ENCODE measurements at regions not wholly inside any gene's neighbourhood (a gene's known extent, or its start where the extent isn't known, plus 50 kb on each side); places are given as distances from the start of the nearest gene placed in this dataset.
A peak's percentile ranks its signal among the peaks of the same experiment; 100 is the strongest.
"Not testable (repeated sequence)": the region's sequence is repeated elsewhere in the genome, so short reads cannot be mapped to it uniquely, and the experiment has no call there.

DNA sequence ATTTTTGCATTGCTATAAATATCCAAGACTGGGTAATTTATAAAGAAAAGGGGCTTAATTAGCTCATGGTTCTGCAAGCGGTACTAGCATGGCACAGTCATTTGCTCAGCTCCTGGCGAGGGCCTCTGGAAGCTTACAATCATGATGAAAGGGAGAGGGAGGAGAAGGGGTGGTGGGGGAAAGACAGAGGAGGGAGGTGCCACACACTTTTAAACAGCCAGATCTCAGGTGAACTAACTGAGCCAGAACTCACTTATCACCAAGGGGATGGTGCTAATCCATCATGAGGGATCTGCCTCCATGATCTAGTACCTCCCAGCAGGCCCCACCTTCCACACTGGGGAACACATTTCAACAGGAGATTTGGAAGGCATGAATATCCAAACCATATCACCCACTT is 476.3 kb downstream of the PCNX1 start:
- Mint-ChIP-seq H3K27ac (no peak overlapping the region), H3K4me1 (peaks cover 9 to 20% of the 10 kb centered on the region in 2 donors), H3K4me3 (no peak overlapping the region), H3K9me3 (no peaks in the 10 kb centered on the region), H3K27me3 (ENCODE audit: low read depth in 3 of 3) (peaks cover 0 to 3% (median 2%) of the 10 kb centered on the region in 3 donors), H3K36me3 (no peaks in the 10 kb centered on the region)
- no peak for DNase-seq

GRCh38 chr14:71384007-71384845 is 477.0 kb downstream of the PCNX1 start:
- Mint-ChIP-seq H3K9me3 (no peaks in the 10 kb centered on the region), H3K27ac (peak overlapping the region in 2 of 6 donors; percentile 4 to 49), H3K36me3 (no peaks in the 10 kb centered on the region), H3K4me3 (no peak overlapping the region), H3K27me3 (ENCODE audit: low read depth in 3 of 3) (peaks cover 0 to 2% (median 0%) of the 10 kb centered on the region in 3 donors), H3K4me1 (peaks cover 4 to 13% of the 10 kb centered on the region in 2 donors)
- DNase-seq = no peak

- Mint-ChIP-seq H3K27ac (no peak overlapping the region), H3K36me3 (no peaks in the 10 kb centered on the region), H3K4me1 (peaks cover 4 to 15% of the 10 kb centered on the region in 2 donors), H3K4me3 (no peak overlapping the region), H3K27me3 (ENCODE audit: low read depth in 3 of 3) (peaks cover 0 to 3% (median 2%) of the 10 kb centered on the region in 3 donors), H3K9me3 (no peaks in the 10 kb centered on the region)
- no peak for DNase-seq
Measured at GRCh38 chr14:71387753-71388152, 480.5 kb downstream of the PCNX1 start.

DNA sequence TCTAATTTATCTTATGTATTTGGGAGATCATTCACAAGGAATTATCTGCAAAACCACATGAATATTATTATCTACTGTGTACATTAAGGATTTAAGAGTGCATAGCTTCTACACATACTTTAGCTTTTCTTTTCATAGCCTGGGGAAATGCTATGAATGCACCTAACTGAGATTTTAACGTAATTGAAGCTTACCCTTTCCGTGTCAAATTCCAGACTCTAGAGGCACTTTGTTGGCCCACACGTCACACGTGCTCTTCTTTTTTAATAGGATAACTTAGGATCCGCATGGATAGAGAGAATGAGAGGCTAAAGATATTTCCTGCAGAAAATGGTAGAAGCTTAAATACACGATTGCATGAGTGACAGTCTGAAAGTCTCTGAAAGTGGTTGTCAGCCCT is 481.1 kb downstream of the PCNX1 start:
- Mint-ChIP-seq H3K36me3 (no peaks in the 10 kb centered on the region), H3K4me1 (peaks cover 4 to 15% of the 10 kb centered on the region in 2 donors), H3K27ac (no peak overlapping the region), H3K4me3 (no peak overlapping the region), H3K9me3 (no peaks in the 10 kb centered on the region), H3K27me3 (ENCODE audit: low read depth in 3 of 3) (peaks cover 0 to 3% (median 2%) of the 10 kb centered on the region in 3 donors)
- DNase-seq = no peak

DNA sequence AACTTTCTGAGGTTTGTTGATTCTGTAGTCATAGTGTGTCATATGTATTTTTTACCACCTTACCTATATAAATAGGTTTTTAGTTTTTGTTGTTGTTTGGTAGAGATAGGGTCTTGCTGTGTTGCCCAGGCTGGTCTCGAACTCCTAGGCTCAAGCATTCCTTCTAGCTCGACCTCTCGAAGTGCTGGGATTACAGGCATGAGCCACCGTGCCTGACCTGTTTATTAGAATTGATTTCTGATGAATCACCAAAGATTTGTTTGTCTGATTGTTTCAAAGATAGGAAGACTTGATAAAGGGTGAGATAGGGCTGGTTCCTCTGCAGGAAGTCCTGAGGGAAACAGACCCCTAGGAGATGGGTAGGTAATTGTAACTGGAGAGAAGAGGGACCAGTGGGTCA is 481.6 kb downstream of the PCNX1 start:
- Mint-ChIP-seq H3K27ac (peak overlapping the region in 1 of 6 donors; percentile 2), H3K27me3 (ENCODE audit: low read depth in 3 of 3) (peaks cover 0 to 3% (median 2%) of the 10 kb centered on the region in 3 donors), H3K4me1 (peaks cover 4 to 13% of the 10 kb centered on the region in 2 donors), H3K36me3 (no peaks in the 10 kb centered on the region), H3K9me3 (no peaks in the 10 kb centered on the region), H3K4me3 (no peak overlapping the region)
- DNase-seq = no peak

DNA sequence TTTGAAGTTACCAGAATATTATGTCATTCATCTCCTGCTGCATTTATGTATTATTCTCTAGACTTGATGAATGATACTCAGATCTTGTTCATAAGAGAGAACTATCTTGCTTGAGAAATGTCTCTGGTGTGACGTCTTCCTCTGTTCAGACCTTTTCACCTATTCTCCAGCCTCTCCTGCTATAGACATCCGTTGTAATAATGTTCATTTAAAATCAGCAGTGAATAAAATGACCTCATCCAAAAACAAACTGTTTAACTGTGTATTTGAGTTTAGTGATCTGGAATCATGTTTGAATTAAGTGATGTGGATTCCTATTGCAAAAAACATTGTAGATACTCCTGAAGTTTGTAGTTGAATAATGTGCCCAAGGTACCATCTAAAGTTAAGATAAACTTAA is 487.1 kb downstream of the PCNX1 start:
- DNase-seq = no peak
- Mint-ChIP-seq H3K27ac (peak overlapping the region in 5 of 6 donors; percentile 9 to 94 (median 73)), H3K9me3 (no peaks in the 10 kb centered on the region), H3K36me3 (no peaks in the 10 kb centered on the region), H3K4me1 (peaks cover 28 to 44% of the 10 kb centered on the region in 2 donors), H3K4me3 (no peak overlapping the region), H3K27me3 (ENCODE audit: low read depth in 3 of 3) (peaks cover 0 to 8% (median 2%) of the 10 kb centered on the region in 3 donors)

GRCh38 chr14:71395151-71395604 is 487.9 kb downstream of the PCNX1 start:
- Mint-ChIP-seq H3K27me3 (ENCODE audit: low read depth in 3 of 3) (peaks cover 0 to 8% (median 2%) of the 10 kb centered on the region in 3 donors), H3K9me3 (no peaks in the 10 kb centered on the region), H3K4me1 (peaks cover 34 to 39% of the 10 kb centered on the region in 2 donors), H3K27ac (peak overlapping the region; percentile 69 to 95 (median 76)), H3K36me3 (no peaks in the 10 kb centered on the region), H3K4me3 (no peak overlapping the region)
- peak; percentile 39 to 56 (median 52) for DNase-seq

DNA sequence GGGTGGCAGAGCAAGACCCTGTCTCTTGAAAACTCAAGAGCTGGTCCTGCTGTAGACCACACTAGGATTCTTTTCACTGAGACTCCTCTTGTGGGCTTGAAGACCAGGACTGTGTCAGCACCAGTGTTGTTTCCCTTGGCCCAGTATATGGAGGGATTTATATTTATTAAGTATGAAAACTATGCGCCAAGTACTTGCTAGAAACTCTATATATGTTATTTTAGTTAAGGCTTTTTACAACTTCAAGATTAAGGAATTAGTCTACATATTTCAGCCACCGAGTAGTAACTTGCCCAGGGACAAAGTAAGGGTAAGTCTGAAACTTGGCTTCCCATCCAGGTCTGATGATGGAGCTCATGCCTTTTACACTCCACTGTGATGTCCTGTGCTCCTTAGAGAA is 488.4 kb downstream of the PCNX1 start:
- peaks cover 36 to 44% of the 10 kb centered on the region in 2 donors for H3K4me1 Mint-ChIP-seq
- H3K27ac Mint-ChIP-seq = peak overlapping the region; percentile 2 to 95 (median 76)
- H3K27me3 Mint-ChIP-seq (ENCODE audit: low read depth in 3 of 3) = peaks cover 0 to 7% (median 2%) of the 10 kb centered on the region in 3 donors
- H3K36me3 Mint-ChIP-seq = no peaks in the 10 kb centered on the region
- H3K4me3 Mint-ChIP-seq = no peak overlapping the region
- DNase-seq = no peak
- no peaks in the 10 kb centered on the region for H3K9me3 Mint-ChIP-seq

DNA sequence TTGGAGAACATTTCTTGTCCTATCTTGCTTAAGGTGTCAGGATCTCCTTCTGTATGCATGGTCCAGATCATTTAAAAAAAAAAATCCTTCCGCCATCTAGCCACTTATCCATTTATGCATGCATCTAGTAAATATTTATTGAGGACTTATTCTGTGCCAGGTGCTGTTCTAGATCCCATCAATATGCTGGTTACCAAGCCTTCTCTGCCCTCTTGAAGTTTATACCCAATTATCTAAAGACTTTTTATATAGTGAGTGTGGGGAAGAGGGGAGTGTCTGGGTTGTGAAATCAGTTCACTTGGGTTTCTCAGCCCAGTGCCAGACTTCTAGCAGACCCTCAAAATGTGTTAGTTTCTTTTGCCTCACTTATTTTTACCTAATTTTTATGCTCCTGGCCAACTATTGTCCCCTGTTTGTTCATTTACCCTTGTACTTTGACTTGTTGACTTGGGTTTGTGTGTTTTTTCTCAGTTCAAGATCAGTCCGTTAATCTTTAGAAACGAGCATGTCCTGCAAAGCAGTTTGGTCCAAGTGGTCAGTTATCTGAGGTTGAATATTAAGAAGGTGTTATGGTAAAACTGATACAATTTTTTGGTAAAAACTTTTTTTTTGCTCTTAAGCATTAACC is 488.9 kb downstream of the PCNX1 start:
- DNase-seq = no peak
- Mint-ChIP-seq H3K4me1 (peaks cover 40 to 48% of the 10 kb centered on the region in 2 donors), H3K27ac (peak overlapping the region in 5 of 6 donors; percentile 2 to 94 (median 76)), H3K36me3 (no peaks in the 10 kb centered on the region), H3K4me3 (no peak overlapping the region), H3K27me3 (ENCODE audit: low read depth in 3 of 3) (peaks cover 0 to 7% (median 2%) of the 10 kb centered on the region in 3 donors), H3K9me3 (no peaks in the 10 kb centered on the region)

GRCh38 chr14:71397371-71397770 is 490.1 kb downstream of the PCNX1 start:
- peak overlapping the region in 5 of 6 donors; percentile 17 to 64 (median 47) for H3K27ac Mint-ChIP-seq

DNA sequence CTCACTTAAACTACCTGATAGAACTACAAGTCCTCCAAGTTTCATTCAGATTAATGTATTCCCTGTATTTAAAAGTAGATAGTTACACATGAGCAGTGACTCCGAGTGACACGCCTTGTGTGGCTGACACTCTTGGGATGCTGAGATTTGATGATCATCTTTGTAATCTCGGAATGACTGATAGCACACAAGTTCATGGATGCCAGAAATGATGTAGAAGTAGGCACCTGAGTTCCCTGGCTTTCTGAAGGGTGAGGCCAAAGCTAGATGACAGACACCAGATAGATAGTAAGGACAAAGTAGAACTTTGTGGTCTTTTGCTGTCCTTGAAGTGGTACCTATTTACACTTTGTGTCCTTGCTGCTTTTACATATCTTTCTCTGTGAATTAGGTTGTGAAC is 491.2 kb downstream of the PCNX1 start:
- Mint-ChIP-seq H3K4me3 (no peak overlapping the region), H3K27me3 (ENCODE audit: low read depth in 3 of 3) (peaks cover 0 to 7% (median 0%) of the 10 kb centered on the region in 3 donors), H3K4me1 (peaks cover 40 to 48% of the 10 kb centered on the region in 2 donors), H3K9me3 (no peaks in the 10 kb centered on the region), H3K27ac (peak overlapping the region; percentile 19 to 88 (median 76)), H3K36me3 (no peaks in the 10 kb centered on the region)
- DNase-seq = no peak

More at GRCh38 chr14:71397371-71397770, 490.1 kb downstream of the PCNX1 start:
- H3K27me3 Mint-ChIP-seq (ENCODE audit: low read depth in 3 of 3) = peaks cover 0 to 7% (median 0%) of the 10 kb centered on the region in 3 donors
- H3K9me3 Mint-ChIP-seq = no peaks in the 10 kb centered on the region
- H3K4me3 Mint-ChIP-seq = no peak overlapping the region
- no peaks in the 10 kb centered on the region for H3K36me3 Mint-ChIP-seq
- DNase-seq = no peak
- peaks cover 40 to 48% of the 10 kb centered on the region in 2 donors for H3K4me1 Mint-ChIP-seq

GRCh38 chr14:71399057-71399487 is 491.8 kb downstream of the PCNX1 start:
- Mint-ChIP-seq H3K4me3 (peak overlapping the region in 1 of 5 donors; percentile 43), H3K27me3 (ENCODE audit: low read depth in 3 of 3) (peaks cover 0 to 5% (median 0%) of the 10 kb centered on the region in 3 donors), H3K36me3 (no peaks in the 10 kb centered on the region), H3K9me3 (no peaks in the 10 kb centered on the region), H3K27ac (peak overlapping the region; percentile 19 to 88 (median 76)), H3K4me1 (peaks cover 40 to 46% of the 10 kb centered on the region in 2 donors)
- peak; percentile 39 to 62 (median 53) for DNase-seq

DNA sequence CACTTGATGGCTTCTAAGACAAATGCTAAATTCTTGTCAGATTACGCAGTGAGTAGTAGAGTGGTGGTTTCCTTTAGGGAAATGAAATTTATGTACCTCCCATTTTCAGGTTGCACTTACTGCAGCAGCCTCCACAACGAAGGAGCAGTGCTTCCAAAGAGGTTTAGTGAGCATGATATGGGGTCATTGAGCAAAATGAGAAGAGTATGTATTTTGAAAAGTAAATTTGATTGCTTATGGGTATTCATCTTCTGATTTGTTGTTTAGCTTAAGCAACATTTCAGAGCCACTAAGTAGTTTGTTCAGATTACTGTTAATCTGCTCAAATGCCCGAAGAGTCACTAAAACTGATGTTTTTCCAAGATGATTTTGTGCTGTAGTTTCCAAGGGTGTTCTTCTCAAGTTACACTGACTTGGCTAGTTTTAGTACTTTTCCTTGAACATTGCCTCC is 493.6 kb downstream of the PCNX1 start:
- H3K4me1 Mint-ChIP-seq = peaks cover 26 to 29% of the 10 kb centered on the region in 2 donors
- H3K4me3 Mint-ChIP-seq = no peak overlapping the region

DNA sequence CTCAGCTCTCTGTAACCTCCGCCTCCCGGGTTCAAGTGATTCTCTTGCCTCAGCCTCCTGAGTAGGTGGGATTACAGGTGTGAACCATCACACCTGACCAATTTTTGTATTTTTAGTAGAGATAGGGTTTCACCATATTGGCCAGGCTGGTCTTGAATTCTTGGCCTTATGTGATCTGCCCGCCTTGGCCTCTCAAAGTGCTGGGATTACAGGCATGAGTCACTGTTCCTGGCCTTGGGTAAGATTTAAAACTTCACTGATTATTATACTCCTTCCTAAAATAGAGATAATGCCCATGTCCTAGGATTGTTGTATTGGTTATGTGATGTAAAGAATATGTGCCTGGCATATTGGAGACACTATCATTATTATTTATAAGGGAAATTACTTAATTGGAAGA is 495.2 kb downstream of the PCNX1 start:
- H3K9me3 Mint-ChIP-seq; DNase-seq; H3K4me3 Mint-ChIP-seq; H3K36me3 Mint-ChIP-seq; H3K27me3 Mint-ChIP-seq (ENCODE audit: low read depth in 3 of 3): not testable (repeated sequence)
- Mint-ChIP-seq H3K4me1 (peaks cover 23 to 24% of the 10 kb centered on the region in 2 donors), H3K27ac (peak overlapping the region in 1 of 6 donors; percentile 54)

More for the DNA sequence above, 493.6 kb downstream of the PCNX1 start:
- Mint-ChIP-seq H3K27ac (peak overlapping the region in 3 of 6 donors; percentile 36 to 76 (median 56)), H3K9me3 (no peaks in the 10 kb centered on the region), H3K36me3 (no peaks in the 10 kb centered on the region), H3K27me3 (ENCODE audit: low read depth in 3 of 3) (no peaks in the 10 kb centered on the region)
- no peak for DNase-seq
